DND-41 (cell line): ENCODE measurements at regions not wholly inside any gene's neighbourhood (a gene's known extent, or its start where the extent isn't known, plus 50 kb on each side); places are given as distances from the start of the nearest gene placed in this dataset.

Experiments used
- ATAC-seq: fragments of 200-7000 bp; cut with Tn5 transposase; 3 replicates; pipeline ENCODE4 v1.9.1; 2021; ENCODE audit warnings: low read depth; ENCODE audit not compliant: insufficient read depth
- DNase-seq: peaks from one replicate; pipeline ENCODE4 v3.0.0-alpha.2; 2020
- H2AFZ ChIP-seq: 2 replicates; pipeline ENCODE4 v1.6.0; 2012; ENCODE audit warnings: low read depth, low read length
- H3K27ac ChIP-seq: 2 replicates; pipeline ENCODE4 v1.5.1; 2012; ENCODE audit warnings: low read length, inconsistent platforms
- H3K27me3 ChIP-seq: fragments of 200-600 bp; sonication (generic); 2 replicates; pipeline ENCODE4 v1.6.0; 2012; ENCODE audit warnings: low read length, mild to moderate bottlenecking, inconsistent platforms; ENCODE audit not compliant: insufficient read depth, poor library complexity
- H3K36me3 ChIP-seq: 2 replicates; pipeline ENCODE4 v1.5.1; 2012; ENCODE audit warnings: low read length, inconsistent platforms; ENCODE audit not compliant: insufficient read depth
- H3K4me1 ChIP-seq: 2 replicates; pipeline ENCODE4 v1.5.1; 2012; ENCODE audit warnings: mild to moderate bottlenecking, low read length; ENCODE audit not compliant: insufficient read depth
- H3K4me2 ChIP-seq: 2 replicates; pipeline ENCODE4 v1.6.0; 2012; ENCODE audit warnings: mild to moderate bottlenecking, moderate library complexity, low read length, inconsistent platforms; ENCODE audit not compliant: insufficient read depth
- H3K4me3 ChIP-seq, 2 experiments: fragments of 200-600 bp in 1 of 2; shearing (Covaris generic) in 1 of 2; 2 replicates each; pipeline ENCODE4 v1.5.1; 2012 to 2016; ENCODE audit warnings: inconsistent platforms in 2 of 2, low read length in 2 of 2, mild to moderate bottlenecking in 2 of 2, low read depth in 1 of 2, moderate library complexity in 1 of 2
- H3K79me2 ChIP-seq: 2 replicates; pipeline ENCODE4 v1.6.0; 2012; ENCODE audit warnings: low read length, inconsistent platforms; ENCODE audit not compliant: insufficient read depth
- H3K9ac ChIP-seq: 2 replicates; pipeline ENCODE4 v1.6.0; 2012; ENCODE audit warnings: low read depth, mild to moderate bottlenecking, inconsistent platforms, low read length, moderate library complexity
- H3K9me3 ChIP-seq: 2 replicates; pipeline ENCODE4 v1.5.1; 2012; ENCODE audit warnings: low read length, moderate library complexity, mild to moderate bottlenecking, inconsistent platforms; ENCODE audit not compliant: insufficient read depth, severe bottlenecking
- H4K20me1 ChIP-seq: 2 replicates; pipeline ENCODE4 v1.6.0; 2012; ENCODE audit warnings: low read length; ENCODE audit not compliant: insufficient read depth
- CTCF ChIP-seq: IDR thresholded peaks from 2 replicates; pipeline ENCODE4 v1.5.1; 2012; ENCODE audit warnings: borderline replicate concordance, low read length, moderate library complexity, mild to moderate bottlenecking; ENCODE audit not compliant: poor library complexity, severe bottlenecking; ENCODE audit errors: extremely low read depth
- EZH2 ChIP-seq: IDR thresholded peaks from 3 replicates; pipeline ENCODE4 v1.6.1; 2012; ENCODE audit warnings: borderline replicate concordance, low read depth, mild to moderate bottlenecking, moderate library complexity, low read length, inconsistent platforms; ENCODE audit not compliant: severe bottlenecking

GRCh38 chr16:79895917-79896203, 295.3 kb upstream of the MAF start:
- Histone ChIP-seq H3K27me3 (no peaks in the 10 kb centered on the region), H3K4me3 (no peak overlapping the region), H3K36me3 (no peaks in the 10 kb centered on the region), H4K20me1 (no peaks in the 10 kb centered on the region), H2AFZ (no peak overlapping the region), H3K9me3 (no peaks in the 10 kb centered on the region), H3K4me1 (no peaks in the 10 kb centered on the region), H3K27ac (no peak overlapping the region), H3K9ac (no peak overlapping the region), H3K79me2 (no peaks in the 10 kb centered on the region), H3K4me2 (no peak overlapping the region)
- DNase-seq (no peak), ATAC-seq (no peak)
- TF ChIP-seq EZH2 = no peak
- no peak for TF ChIP-seq CTCF

DNA sequence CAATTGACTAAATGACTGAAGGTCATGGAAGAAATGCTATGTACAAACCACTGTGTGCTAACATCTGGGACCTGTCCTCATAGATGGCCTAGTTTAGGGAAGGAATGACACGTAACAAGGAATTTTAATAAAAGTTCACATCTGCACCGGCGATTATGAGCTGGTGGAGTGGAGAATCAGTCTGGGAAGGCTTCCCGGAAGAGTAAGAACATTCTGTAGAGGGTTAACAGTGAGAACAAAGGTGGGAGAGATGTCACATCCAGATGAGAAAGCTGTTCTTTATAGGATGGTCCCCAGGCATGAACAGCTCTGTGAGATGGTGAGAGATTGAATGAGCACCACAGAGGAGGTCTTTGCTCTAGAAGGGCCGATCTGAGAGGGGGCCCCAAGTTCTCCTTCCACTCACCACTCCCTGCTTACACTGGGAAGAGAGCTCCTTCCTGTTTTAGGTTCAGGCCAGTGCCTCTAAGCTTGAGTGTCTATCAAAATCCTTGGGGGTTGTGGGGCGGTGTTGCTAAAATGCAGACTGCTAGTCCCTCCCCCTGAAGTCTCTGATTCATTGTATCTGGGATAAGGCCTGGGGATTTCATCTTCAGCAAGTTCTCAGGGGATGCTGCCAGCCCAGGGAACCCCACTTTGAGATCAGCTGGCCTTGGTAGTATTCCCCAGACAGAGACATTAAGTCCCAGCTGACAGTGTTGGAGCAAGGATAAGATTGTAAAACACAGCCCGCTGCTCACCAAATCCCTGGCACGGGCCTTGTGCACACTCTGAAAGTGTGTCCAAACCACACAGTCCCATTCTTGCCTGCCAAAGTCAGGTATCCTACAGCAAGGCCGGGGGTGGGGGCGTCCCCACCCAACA, 294.7 kb upstream of the MAF start:
- Histone ChIP-seq H3K79me2 (no peaks in the 10 kb centered on the region), H3K4me1 (no peaks in the 10 kb centered on the region), H2AFZ (no peak overlapping the region), H3K4me2 (no peak overlapping the region), H3K27me3 (no peaks in the 10 kb centered on the region), H3K4me3 (no peak overlapping the region), H3K9ac (no peak overlapping the region), H3K9me3 (no peaks in the 10 kb centered on the region), H4K20me1 (no peaks in the 10 kb centered on the region), H3K36me3 (no peaks in the 10 kb centered on the region), H3K27ac (no peak overlapping the region)
- DNase-seq (no peak), ATAC-seq (no peak)
- no peak for TF ChIP-seq CTCF
- TF ChIP-seq EZH2 = no peak

- no peak overlapping the region for H3K9ac ChIP-seq
- H2AFZ ChIP-seq = no peak overlapping the region
- H3K27ac ChIP-seq = no peak overlapping the region
- no peaks in the 10 kb centered on the region for H3K4me1 ChIP-seq
- no peak overlapping the region for H3K4me2 ChIP-seq
- H3K27me3 ChIP-seq = no peaks in the 10 kb centered on the region
- H3K79me2 ChIP-seq = no peaks in the 10 kb centered on the region
- DNase-seq = no peak
- H4K20me1 ChIP-seq = no peaks in the 10 kb centered on the region
- ATAC-seq = no peak
- H3K4me3 ChIP-seq = no peak overlapping the region
- H3K9me3 ChIP-seq = no peaks in the 10 kb centered on the region
- TF ChIP-seq EZH2 (no peak), CTCF (no peak)
- H3K36me3 ChIP-seq = no peaks in the 10 kb centered on the region
Measured at GRCh38 chr16:79893445-79893844, 292.9 kb upstream of the MAF start.

- H3K36me3 ChIP-seq = no peaks in the 10 kb centered on the region
- H3K9me3 ChIP-seq = no peaks in the 10 kb centered on the region
- no peaks in the 10 kb centered on the region for H3K79me2 ChIP-seq
- DNase-seq (no peak), ATAC-seq (no peak)
- no peak overlapping the region for H3K4me3 ChIP-seq
- no peak overlapping the region for H3K27ac ChIP-seq
- no peaks in the 10 kb centered on the region for H4K20me1 ChIP-seq
- H2AFZ ChIP-seq = no peak overlapping the region
- no peak overlapping the region for H3K4me2 ChIP-seq
- H3K27me3 ChIP-seq = no peaks in the 10 kb centered on the region
- TF ChIP-seq EZH2 (no peak), CTCF (no peak)
- H3K9ac ChIP-seq = no peak overlapping the region
- H3K4me1 ChIP-seq = no peaks in the 10 kb centered on the region
Measured at GRCh38 chr16:79892278-79892677, 291.7 kb upstream of the MAF start.
